Adrenal gland (tissue), 5 donors: ENCODE measurements at regions not wholly inside any gene's neighbourhood (a gene's known extent, or its start where the extent isn't known, plus 50 kb on each side); places are given as distances from the start of the nearest gene placed in this dataset.

Experiments
- POLR2A ChIP-seq, 2 donors: fragments of 450-650 bp; IDR thresholded peaks; one replicate each; pipeline ENCODE4 v1.6.1; 2017; ENCODE audit warnings: antibody characterized with exemption in 2 of 2, mild to moderate bottlenecking in 2 of 2, moderate library complexity in 1 of 2
- TF ChIP-seq, protein P1 (sequence below), 6 experiments: fragments of 450-650 bp in 4 of 6; fragments of 200-600 bp in 2 of 6; sonication (generic) in 1 of 6; IDR thresholded peaks; 1 replicate in 5 of 6; 2 replicates in 1 of 6; pipeline versions ENCODE4 v1.5.1 to v1.8.0; 2016 to 2021; ENCODE audit warnings: antibody characterized with exemption in 6 of 6, mild to moderate bottlenecking in 2 of 6, moderate library complexity in 1 of 6
- donor health status: DM: no; HTN: no; CAD: no.

DNA sequence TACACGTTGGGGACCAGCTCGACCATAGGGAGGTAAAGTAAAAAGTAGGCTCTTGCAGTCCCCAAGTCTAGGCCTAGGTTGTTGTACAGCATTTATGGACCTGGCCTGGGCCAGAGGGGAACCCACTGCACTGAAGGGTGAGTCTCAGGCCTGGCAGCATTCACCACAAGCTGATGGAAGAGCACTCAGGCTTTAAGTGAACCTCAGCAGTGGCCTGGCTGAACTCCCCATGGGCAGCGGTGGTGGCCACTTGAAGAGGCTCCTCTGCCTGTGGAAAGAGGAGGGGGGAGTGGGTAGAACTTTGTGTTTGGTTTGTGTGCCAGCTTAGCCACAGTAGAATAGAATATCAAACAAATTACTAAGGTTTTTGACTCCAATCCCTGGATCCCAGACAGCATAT lies 176.2 kb upstream of the PRMT6 start:
- TF ChIP-seq, protein P1, sequence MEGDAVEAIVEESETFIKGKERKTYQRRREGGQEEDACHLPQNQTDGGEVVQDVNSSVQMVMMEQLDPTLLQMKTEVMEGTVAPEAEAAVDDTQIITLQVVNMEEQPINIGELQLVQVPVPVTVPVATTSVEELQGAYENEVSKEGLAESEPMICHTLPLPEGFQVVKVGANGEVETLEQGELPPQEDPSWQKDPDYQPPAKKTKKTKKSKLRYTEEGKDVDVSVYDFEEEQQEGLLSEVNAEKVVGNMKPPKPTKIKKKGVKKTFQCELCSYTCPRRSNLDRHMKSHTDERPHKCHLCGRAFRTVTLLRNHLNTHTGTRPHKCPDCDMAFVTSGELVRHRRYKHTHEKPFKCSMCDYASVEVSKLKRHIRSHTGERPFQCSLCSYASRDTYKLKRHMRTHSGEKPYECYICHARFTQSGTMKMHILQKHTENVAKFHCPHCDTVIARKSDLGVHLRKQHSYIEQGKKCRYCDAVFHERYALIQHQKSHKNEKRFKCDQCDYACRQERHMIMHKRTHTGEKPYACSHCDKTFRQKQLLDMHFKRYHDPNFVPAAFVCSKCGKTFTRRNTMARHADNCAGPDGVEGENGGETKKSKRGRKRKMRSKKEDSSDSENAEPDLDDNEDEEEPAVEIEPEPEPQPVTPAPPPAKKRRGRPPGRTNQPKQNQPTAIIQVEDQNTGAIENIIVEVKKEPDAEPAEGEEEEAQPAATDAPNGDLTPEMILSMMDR (IDR thresholded peaks at IDR 0.05), result no peak
- TF ChIP-seq POLR2A (IDR thresholded peaks at IDR 0.05), result no peak
